ENCODE measurements at regions not wholly inside any gene's neighbourhood (a gene's known extent, or its start where the extent isn't known, plus 50 kb on each side); places are given as distances from the start of the nearest gene placed in this dataset.

DNA sequence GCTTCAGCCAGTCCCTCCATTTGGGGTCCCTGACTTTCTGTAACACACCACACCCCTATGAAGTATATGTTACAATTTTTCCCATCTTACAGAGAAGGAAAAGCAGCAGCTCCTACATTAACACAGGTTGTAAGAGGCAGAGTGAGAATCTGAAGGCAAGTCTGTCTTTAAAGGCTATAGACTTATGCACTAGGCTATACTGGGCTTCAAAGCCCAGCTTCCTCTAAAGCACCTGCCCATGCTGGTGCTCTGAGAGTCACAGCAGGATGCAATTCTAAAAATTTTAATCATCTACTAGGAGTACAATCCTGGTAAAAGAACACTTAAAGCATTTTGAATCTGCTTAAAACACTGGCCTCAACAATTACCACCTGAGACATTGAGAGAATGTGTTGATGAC lies 113.0 kb upstream of the NLGN4Y start:
- no peaks in the 10 kb centered on the region for H3K9me3 Mint-ChIP-seq
- no peak overlapping the region for H3K27ac Mint-ChIP-seq
- no peaks in the 10 kb centered on the region for H3K27me3 Mint-ChIP-seq
- DNase-seq = no peak
- H3K36me3 Mint-ChIP-seq (ENCODE audit: low read depth) = no peaks in the 10 kb centered on the region
- intact Hi-C loops (cut with micrococcal nuclease) = no loop called here
- no peak overlapping the region for H3K4me3 Mint-ChIP-seq
- H3K4me1 Mint-ChIP-seq = no peaks in the 10 kb centered on the region

DNA sequence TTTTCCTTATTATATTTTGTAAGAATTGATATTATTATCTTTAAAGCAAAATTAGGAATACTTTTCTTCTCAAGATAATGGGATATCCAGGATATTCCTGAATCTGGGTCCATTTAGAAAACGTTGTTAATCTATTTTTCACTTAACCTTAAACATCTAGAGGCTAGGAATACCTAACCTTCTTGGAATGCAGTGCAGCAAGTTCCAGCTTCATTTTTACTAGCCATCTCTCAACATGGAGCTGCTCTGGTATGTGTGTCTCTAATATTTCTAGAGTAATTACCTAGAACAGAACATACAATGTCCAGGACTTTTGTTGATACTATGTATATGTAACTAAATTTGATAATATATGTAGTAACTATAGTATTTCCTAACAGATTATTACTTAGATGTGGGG lies 87.8 kb upstream of the NLGN4Y start:
- Mint-ChIP-seq H3K27ac (no peak overlapping the region), H3K9me3 (no peaks in the 10 kb centered on the region), H3K36me3 (ENCODE audit: low read depth) (no peaks in the 10 kb centered on the region), H3K27me3 (no peaks in the 10 kb centered on the region), H3K4me3 (no peak overlapping the region), H3K4me1 (no peaks in the 10 kb centered on the region)
- intact Hi-C loops (cut with micrococcal nuclease) = no loop called here
- no peak for DNase-seq

DNA sequence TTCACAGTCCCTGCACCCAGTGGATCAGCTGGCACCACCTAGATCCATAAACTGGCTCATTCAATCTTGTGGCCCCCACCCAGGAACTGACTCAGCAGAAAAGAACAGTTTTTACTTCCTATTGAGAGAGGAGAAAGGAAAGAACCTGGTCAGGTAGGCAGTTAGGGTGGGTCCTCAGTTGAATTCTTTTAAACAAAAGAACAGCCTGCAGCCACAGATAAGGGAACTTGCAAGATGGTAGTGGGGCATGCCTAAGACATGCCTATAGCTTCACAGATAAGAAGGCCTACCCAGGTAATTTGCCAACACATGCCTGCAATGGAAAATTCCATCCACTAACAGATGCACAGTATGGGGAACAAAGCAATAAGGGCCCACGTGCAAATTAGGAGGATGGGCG lies 86.7 kb upstream of the NLGN4Y start:
- Mint-ChIP-seq H3K27ac (no peak overlapping the region), H3K9me3 (no peaks in the 10 kb centered on the region), H3K27me3 (no peaks in the 10 kb centered on the region), H3K4me3 (no peak overlapping the region), H3K36me3 (ENCODE audit: low read depth) (no peaks in the 10 kb centered on the region), H3K4me1 (no peaks in the 10 kb centered on the region)
- DNase-seq = no peak
- intact Hi-C loops (cut with micrococcal nuclease) = no loop called here

DNA sequence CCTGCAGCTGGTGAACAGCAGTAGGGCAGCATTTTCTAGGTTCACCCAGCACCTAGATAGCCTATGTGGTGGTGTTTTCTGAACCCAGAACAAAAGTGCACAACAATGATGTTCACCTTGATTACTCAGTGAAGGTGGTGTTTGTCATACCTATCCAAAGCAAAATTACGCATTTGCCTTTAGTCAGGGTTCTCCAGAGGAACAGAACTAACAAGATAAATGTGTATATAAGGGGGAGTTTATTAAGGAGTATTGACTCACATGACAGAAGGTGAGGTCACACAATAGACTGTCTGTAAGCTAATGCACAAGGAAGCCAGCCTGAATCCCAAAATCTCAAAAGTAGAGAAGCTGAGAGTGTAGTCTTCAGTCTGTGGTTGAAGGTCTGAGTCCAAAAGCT lies 85.9 kb upstream of the NLGN4Y start:
- no peak for DNase-seq
- Mint-ChIP-seq H3K9me3 (no peaks in the 10 kb centered on the region), H3K4me3 (no peak overlapping the region), H3K27me3 (no peaks in the 10 kb centered on the region), H3K36me3 (ENCODE audit: low read depth) (no peaks in the 10 kb centered on the region), H3K27ac (no peak overlapping the region), H3K4me1 (no peaks in the 10 kb centered on the region)
- intact Hi-C loops (cut with micrococcal nuclease) = no loop called here

DNA sequence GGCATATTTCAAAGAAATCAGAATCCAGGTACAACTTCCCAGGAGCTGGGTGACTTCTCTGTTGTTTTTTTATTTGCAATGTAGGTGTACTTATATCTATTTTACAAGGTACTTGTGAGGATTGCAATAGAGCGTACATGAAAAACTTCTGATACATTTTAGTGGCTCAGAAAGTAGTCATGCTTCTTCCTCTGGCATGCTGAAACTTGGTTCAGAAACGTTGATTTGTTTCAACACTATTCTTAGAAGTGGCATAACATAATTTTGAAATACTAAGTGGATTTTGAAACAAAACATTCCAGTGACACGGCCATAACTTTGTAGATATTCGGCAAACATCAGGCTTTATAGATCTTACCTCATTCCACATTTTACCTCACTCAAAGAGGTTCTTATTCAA lies 79.8 kb upstream of the NLGN4Y start:
- no peak for DNase-seq
- no peak overlapping the region for H3K27ac Mint-ChIP-seq
- H3K36me3 Mint-ChIP-seq (ENCODE audit: low read depth) = no peaks in the 10 kb centered on the region
- H3K4me3 Mint-ChIP-seq = no peak overlapping the region
- no peaks in the 10 kb centered on the region for H3K27me3 Mint-ChIP-seq
- H3K4me1 Mint-ChIP-seq = no peaks in the 10 kb centered on the region
- intact Hi-C loops (cut with micrococcal nuclease) = no loop called here
- no peaks in the 10 kb centered on the region for H3K9me3 Mint-ChIP-seq

DNA sequence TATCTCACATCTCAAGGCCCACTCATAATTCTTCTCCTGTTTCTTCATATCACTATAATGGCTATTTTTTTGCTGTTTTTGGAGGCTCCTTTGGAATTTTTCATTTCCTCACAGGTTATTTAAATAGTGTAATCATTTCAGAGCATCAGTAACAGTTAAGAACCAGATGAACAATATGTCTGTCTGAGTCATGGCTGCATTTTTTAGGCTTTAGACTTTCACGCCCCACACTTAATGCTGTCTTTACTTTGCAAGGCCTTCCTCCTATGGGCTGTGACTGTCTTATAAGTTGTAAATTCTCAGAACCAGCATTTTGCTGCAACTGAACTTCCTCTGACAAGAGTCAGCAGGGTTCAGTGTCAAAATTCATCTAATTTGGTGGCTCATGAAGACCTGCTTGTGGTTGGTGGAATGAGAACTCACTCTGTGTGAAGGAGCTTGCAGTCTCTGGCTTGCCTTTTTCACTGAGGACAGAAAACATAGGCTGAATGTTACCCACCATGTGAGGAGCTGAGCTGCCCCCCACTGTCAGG lies 56.1 kb upstream of the NLGN4Y start:
- H3K27ac Mint-ChIP-seq = no peak overlapping the region
- no peaks in the 10 kb centered on the region for H3K4me1 Mint-ChIP-seq
- no peak for DNase-seq
- H3K36me3 Mint-ChIP-seq (ENCODE audit: low read depth) = no peaks in the 10 kb centered on the region
- H3K9me3 Mint-ChIP-seq = no peaks in the 10 kb centered on the region
- no peak overlapping the region for H3K4me3 Mint-ChIP-seq
- H3K27me3 Mint-ChIP-seq = no peaks in the 10 kb centered on the region
- intact Hi-C loops (cut with micrococcal nuclease) = no loop called here

DNA sequence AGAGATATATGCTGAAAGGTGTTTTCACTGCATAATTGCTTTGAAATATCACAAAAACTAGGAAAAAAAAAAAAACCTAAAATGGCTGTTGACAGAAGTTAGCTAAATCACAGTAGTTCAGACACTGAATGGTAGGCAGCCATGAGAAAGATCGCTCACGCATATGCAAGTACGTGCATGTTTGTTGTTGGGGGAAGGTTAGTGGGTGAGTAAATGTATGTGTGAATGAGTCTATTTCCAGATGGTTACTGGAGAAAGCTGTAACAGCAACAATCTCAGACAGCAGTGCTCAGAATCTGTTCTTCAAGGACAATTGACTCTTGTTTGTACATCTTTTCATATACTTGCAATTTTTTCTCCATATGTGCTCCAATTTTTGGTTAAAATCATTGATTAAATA lies 51.9 kb upstream of the NLGN4Y start:
- no peak overlapping the region for H3K27ac Mint-ChIP-seq
- H3K4me3 Mint-ChIP-seq = no peak overlapping the region
- no peaks in the 10 kb centered on the region for H3K27me3 Mint-ChIP-seq
- H3K4me1 Mint-ChIP-seq = no peaks in the 10 kb centered on the region
- H3K9me3 Mint-ChIP-seq = no peaks in the 10 kb centered on the region
- no peaks in the 10 kb centered on the region for H3K36me3 Mint-ChIP-seq (ENCODE audit: low read depth)
- intact Hi-C loops (cut with micrococcal nuclease) = no loop called here
- no peak for DNase-seq

DNA sequence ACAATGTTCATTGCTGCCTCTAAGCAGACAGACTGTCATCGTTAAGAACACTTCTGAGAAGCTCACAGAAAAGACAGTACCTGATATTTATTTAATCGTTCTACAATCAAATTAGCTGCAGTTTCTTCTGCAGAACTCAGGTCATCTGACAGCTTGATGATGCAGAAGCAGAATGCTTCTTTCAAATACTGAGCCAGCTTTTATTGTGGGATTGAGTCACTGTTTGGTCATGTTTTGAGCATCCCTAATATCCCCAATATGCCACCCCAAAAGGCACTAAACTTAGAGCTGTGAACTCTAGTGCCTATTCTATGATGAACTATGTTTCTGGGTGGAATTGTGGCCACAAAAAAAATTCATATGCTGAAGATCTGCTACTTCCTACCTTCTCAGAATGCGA lies 51.0 kb upstream of the NLGN4Y start:
- H3K4me1 Mint-ChIP-seq = no peaks in the 10 kb centered on the region
- no peaks in the 10 kb centered on the region for H3K9me3 Mint-ChIP-seq
- no peak for DNase-seq
- H3K4me3 Mint-ChIP-seq = no peak overlapping the region
- no peak overlapping the region for H3K27ac Mint-ChIP-seq
- no peaks in the 10 kb centered on the region for H3K36me3 Mint-ChIP-seq (ENCODE audit: low read depth)
- H3K27me3 Mint-ChIP-seq = no peaks in the 10 kb centered on the region
- intact Hi-C loops (cut with micrococcal nuclease) = no loop called here
